ENCODE measurements at regions not wholly inside any gene's neighbourhood (a gene's known extent, or its start where the extent isn't known, plus 50 kb on each side); places are given as distances from the start of the nearest gene placed in this dataset.
"Not testable (repeated sequence)": the region's sequence is repeated elsewhere in the genome, so short reads cannot be mapped to it uniquely, and the experiment has no call there.

DNA sequence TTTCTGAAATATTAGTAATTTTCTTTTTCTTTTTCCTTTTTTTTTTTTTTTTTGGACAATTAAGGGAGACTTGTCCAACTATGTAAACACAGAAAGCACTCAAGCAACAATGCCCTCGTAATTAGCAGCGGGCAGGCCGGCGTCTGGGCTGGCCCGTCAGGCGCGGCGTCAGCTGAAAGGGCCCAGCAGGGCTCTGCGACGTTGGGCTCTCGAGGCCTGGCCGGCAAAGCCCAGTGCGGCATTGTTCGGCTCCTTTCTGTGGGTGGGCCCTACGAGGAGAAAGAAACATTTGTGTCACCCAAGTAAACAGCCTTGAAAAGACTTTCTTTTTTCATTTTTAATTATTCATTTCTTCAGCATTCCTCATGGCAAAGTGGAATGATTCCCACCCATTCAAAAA is 359.2 kb downstream of the TEX29 start:
- TF ChIP-seq, protein P1, sequence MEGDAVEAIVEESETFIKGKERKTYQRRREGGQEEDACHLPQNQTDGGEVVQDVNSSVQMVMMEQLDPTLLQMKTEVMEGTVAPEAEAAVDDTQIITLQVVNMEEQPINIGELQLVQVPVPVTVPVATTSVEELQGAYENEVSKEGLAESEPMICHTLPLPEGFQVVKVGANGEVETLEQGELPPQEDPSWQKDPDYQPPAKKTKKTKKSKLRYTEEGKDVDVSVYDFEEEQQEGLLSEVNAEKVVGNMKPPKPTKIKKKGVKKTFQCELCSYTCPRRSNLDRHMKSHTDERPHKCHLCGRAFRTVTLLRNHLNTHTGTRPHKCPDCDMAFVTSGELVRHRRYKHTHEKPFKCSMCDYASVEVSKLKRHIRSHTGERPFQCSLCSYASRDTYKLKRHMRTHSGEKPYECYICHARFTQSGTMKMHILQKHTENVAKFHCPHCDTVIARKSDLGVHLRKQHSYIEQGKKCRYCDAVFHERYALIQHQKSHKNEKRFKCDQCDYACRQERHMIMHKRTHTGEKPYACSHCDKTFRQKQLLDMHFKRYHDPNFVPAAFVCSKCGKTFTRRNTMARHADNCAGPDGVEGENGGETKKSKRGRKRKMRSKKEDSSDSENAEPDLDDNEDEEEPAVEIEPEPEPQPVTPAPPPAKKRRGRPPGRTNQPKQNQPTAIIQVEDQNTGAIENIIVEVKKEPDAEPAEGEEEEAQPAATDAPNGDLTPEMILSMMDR (IDR thresholded peaks at IDR 0.05), result not testable (repeated sequence)
- not testable (repeated sequence) for TF ChIP-seq POLR2A (IDR thresholded peaks at IDR 0.05)

All from testis (tissue), 2 donors.